BLaER1 treated with 17β-estradiol and CSF1 and Interleukin-3, amounts not matched to agents 10 nM and 100 nM (cell line): ENCODE measurements at regions not wholly inside any gene's neighbourhood (a gene's known extent, or its start where the extent isn't known, plus 50 kb on each side); places are given as distances from the start of the nearest gene placed in this dataset.
"Not testable (repeated sequence)": the region's sequence is repeated elsewhere in the genome, so short reads cannot be mapped to it uniquely, and the experiment has no call there.

Source experiments
- H3K27ac ChIP-seq, 11 experiments: shearing (Covaris generic); formaldehyde crosslinking; 2 replicates each; pipeline ENCODE4 v1.8.1; 2022
- H3K27me3 ChIP-seq, 11 experiments: shearing (Covaris generic); formaldehyde crosslinking; 2 replicates each; pipeline ENCODE4 v1.8.1; 2022
- H3K36me3 ChIP-seq, 11 experiments: shearing (Covaris generic); formaldehyde crosslinking; 2 replicates each; pipeline ENCODE4 v1.8.1; 2022
- H3K4me1 ChIP-seq, 10 experiments: shearing (Covaris generic); formaldehyde crosslinking; 2 replicates each; pipeline ENCODE4 v1.8.1; 2022
- H3K4me2 ChIP-seq, 11 experiments: shearing (Covaris generic); formaldehyde crosslinking; 2 replicates each; pipeline ENCODE4 v1.8.1; 2022
- H3K4me3 ChIP-seq, 10 experiments: shearing (Covaris generic); formaldehyde crosslinking; 2 replicates each; pipeline ENCODE4 v1.8.1; 2022
- H3K9ac ChIP-seq, 11 experiments: shearing (Covaris generic); formaldehyde crosslinking; 2 replicates each; pipeline ENCODE4 v1.8.1; 2022
- H3K9me3 ChIP-seq, 11 experiments: shearing (Covaris generic); formaldehyde crosslinking; replicated peaks in 1 of 11; 2 replicates each; pipeline ENCODE4 v1.8.1; 2022
- H4K20me1 ChIP-seq, 11 experiments: shearing (Covaris generic); formaldehyde crosslinking; 2 replicates each; pipeline ENCODE4 v1.8.1; 2022
- Cebpa-rat ChIP-seq, 11 experiments: shearing (Covaris generic); IDR thresholded peaks; 2 replicates each; pipeline ENCODE4 v1.8.1; 2022

DNA sequence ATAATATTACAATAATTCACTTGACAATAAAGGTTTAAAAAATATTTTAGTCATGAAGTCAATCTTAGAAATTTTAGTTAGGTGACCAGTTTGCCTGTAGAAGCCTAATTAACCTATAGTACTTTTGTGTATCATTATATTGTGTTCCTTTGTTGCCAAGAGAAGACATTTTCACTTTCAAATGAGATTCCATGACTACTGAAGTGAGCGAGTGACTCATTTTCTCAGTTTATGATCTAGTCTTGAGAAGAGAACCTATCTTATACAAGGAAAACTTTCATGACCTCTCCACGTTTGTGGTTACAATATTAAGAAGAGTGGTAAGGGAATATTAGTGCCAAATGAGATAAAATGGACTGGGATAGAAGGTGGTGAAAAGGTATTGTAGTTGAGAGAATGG is 423.9 kb upstream of the CHORDC1 start:
- no peaks in the 10 kb centered on the region for H3K9me3 ChIP-seq
- H3K27ac ChIP-seq = no peak overlapping the region
- H3K9ac ChIP-seq = no peak overlapping the region
- H3K36me3 ChIP-seq = no peaks in the 10 kb centered on the region
- H4K20me1 ChIP-seq = no peaks in the 10 kb centered on the region
- H3K27me3 ChIP-seq = no peaks in the 10 kb centered on the region
- no peak for TF ChIP-seq Cebpa-rat (IDR thresholded peaks at IDR 0.05)
- H3K4me2 ChIP-seq = no peak overlapping the region
- H3K4me3 ChIP-seq = no peak overlapping the region
- no peaks in the 10 kb centered on the region for H3K4me1 ChIP-seq

DNA sequence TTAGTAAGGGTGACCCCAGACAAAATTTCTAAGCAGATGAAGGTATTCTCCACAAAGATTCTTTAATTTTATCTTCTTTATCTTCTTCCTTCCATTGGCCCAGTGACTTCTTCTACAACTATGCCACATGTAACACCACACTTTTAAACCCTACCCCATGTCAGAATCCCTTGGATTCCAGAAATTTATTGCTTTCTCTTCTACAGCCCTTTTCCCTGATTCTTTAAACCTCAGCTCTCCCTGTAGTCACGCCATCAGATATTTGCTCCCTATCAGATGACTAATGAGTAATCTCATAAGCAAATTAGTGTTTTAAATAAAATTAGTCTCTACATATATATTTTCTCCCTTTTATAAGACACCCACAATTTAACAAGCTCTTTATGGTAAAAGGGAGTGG is 423.4 kb upstream of the CHORDC1 start:
- Histone ChIP-seq H4K20me1 (no peaks in the 10 kb centered on the region), H3K36me3 (no peaks in the 10 kb centered on the region), H3K27ac (no peak overlapping the region), H3K9me3 (no peaks in the 10 kb centered on the region), H3K27me3 (no peaks in the 10 kb centered on the region), H3K4me2 (no peak overlapping the region), H3K4me3 (no peak overlapping the region), H3K4me1 (no peaks in the 10 kb centered on the region), H3K9ac (no peak overlapping the region)
- TF ChIP-seq Cebpa-rat (IDR thresholded peaks at IDR 0.05) = no peak

DNA sequence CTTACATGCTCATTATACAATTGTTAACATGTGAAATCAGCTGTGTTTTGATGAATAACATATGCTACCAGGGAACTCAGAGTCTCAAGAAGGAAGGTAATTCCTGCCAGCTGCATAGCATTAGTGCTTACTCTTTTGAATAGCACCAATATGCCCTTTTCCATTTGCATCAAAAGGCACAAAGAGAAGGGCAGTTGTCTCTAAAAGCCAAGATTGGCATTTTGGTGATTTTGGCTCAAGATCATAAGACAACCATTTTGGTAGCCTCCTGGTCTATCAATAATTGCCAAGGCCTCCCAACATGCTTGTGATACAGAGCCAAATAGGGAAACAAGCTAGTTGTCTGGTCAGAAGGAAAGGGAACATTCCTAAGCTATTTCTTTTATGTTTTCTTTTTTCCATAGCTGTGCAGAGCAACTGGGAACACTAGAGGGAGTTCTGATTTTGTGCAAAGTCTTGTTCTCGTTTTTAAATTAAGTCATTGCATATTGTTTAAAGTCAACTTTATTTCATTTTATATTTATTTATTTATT is 416.7 kb upstream of the CHORDC1 start:
- Histone ChIP-seq H3K9ac (no peak overlapping the region), H3K4me3 (no peak overlapping the region), H3K4me2 (no peak overlapping the region), H3K9me3 (no peaks in the 10 kb centered on the region), H4K20me1 (no peaks in the 10 kb centered on the region), H3K27ac (no peak overlapping the region), H3K27me3 (no peaks in the 10 kb centered on the region), H3K36me3 (no peaks in the 10 kb centered on the region), H3K4me1 (no peaks in the 10 kb centered on the region)
- no peak for TF ChIP-seq Cebpa-rat (IDR thresholded peaks at IDR 0.05)

GRCh38 chr11:90635886-90636285 is 413.0 kb upstream of the CHORDC1 start:
- Histone ChIP-seq H3K4me1 (no peaks in the 10 kb centered on the region), H3K4me3 (no peak overlapping the region)

DNA sequence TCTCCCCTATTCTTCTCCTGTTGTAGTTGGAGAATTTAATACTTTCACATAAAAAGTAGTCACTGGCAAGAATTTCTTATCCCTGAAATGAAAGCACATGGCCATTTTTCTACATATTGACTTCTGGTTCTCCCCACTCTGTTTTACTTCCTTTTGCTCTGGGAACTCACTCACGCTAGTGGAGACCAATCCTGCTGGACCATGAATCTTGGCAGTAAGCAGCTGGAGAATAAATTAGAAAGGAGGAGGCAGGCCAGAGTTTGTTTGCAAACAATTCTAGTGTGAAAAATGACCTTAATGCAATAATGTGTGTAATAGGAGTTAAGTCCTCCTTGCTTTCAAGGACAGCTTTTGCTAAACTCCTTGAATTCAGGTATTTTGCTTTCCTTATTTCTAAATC is 412.3 kb upstream of the CHORDC1 start:
- no peaks in the 10 kb centered on the region for H3K36me3 ChIP-seq
- H3K9ac ChIP-seq = no peak overlapping the region
- no peaks in the 10 kb centered on the region for H4K20me1 ChIP-seq
- no peaks in the 10 kb centered on the region for H3K27me3 ChIP-seq
- no peak overlapping the region for H3K27ac ChIP-seq
- TF ChIP-seq Cebpa-rat (IDR thresholded peaks at IDR 0.05) = no peak
- no peaks in the 10 kb centered on the region for H3K4me1 ChIP-seq
- no peak overlapping the region for H3K4me2 ChIP-seq
- H3K4me3 ChIP-seq = no peak overlapping the region
- no peaks in the 10 kb centered on the region for H3K9me3 ChIP-seq

More at GRCh38 chr11:90635886-90636285, 413.0 kb upstream of the CHORDC1 start:
- no peak overlapping the region for H3K27ac ChIP-seq
- H3K36me3 ChIP-seq = no peaks in the 10 kb centered on the region
- no peaks in the 10 kb centered on the region for H3K27me3 ChIP-seq
- H3K9ac ChIP-seq = no peak overlapping the region
- no peak overlapping the region for H3K4me2 ChIP-seq
- H3K9me3 ChIP-seq = no peaks in the 10 kb centered on the region
- no peak for TF ChIP-seq Cebpa-rat (IDR thresholded peaks at IDR 0.05)
- H4K20me1 ChIP-seq = no peaks in the 10 kb centered on the region

DNA sequence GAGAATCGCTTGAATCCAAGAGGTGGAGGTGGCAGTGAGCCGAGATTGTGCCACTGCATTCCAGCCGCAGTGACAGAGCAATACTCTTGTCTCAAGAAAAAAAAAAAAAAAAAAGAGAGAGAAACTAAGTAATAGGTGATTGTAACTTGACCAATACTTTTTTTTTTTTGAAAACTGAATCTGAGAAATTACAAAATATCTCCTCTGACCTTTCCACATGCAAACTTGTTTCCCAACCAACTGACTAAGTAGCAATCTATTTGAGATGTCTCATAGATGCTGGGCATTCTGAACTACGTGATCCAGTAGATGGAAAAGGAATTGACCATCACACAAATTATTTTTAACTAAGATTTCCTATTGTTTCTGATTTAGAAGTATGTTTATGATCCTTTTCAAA is 407.3 kb upstream of the CHORDC1 start:
- Histone ChIP-seq H3K4me1 (no peaks in the 10 kb centered on the region), H3K27ac (no peak overlapping the region)
- TF ChIP-seq Cebpa-rat (IDR thresholded peaks at IDR 0.05) = no peak

GRCh38 chr11:90629229-90629806 is 406.5 kb upstream of the CHORDC1 start:
- Histone ChIP-seq H3K4me3 (no peak overlapping the region), H3K9ac (no peak overlapping the region), H3K9me3 (no peaks in the 10 kb centered on the region), H3K27ac (no peak overlapping the region), H3K4me2 (no peak overlapping the region), H3K36me3 (no peaks in the 10 kb centered on the region), H3K27me3 (no peaks in the 10 kb centered on the region), H4K20me1 (no peaks in the 10 kb centered on the region), H3K4me1 (no peaks in the 10 kb centered on the region)
- TF ChIP-seq Cebpa-rat (IDR thresholded peaks at IDR 0.05) = no peak

More for the DNA sequence above, 407.3 kb upstream of the CHORDC1 start:
- H3K4me2 ChIP-seq = no peak overlapping the region
- H3K27me3 ChIP-seq = no peaks in the 10 kb centered on the region
- no peaks in the 10 kb centered on the region for H3K36me3 ChIP-seq
- H4K20me1 ChIP-seq = no peaks in the 10 kb centered on the region
- no peak overlapping the region for H3K4me3 ChIP-seq
- H3K9me3 ChIP-seq = no peaks in the 10 kb centered on the region
- H3K9ac ChIP-seq = no peak overlapping the region

GRCh38 chr11:90614318-90614717 is 391.5 kb upstream of the CHORDC1 start:
- Histone ChIP-seq H3K9me3 (no peaks in the 10 kb centered on the region), H3K4me3 (no peak overlapping the region), H3K27me3 (no peaks in the 10 kb centered on the region), H3K9ac (no peak overlapping the region), H3K27ac (no peak overlapping the region), H3K4me1 (no peaks in the 10 kb centered on the region), H3K4me2 (no peak overlapping the region), H3K36me3 (no peaks in the 10 kb centered on the region), H4K20me1 (no peaks in the 10 kb centered on the region)
- no peak for TF ChIP-seq Cebpa-rat (IDR thresholded peaks at IDR 0.05)

DNA sequence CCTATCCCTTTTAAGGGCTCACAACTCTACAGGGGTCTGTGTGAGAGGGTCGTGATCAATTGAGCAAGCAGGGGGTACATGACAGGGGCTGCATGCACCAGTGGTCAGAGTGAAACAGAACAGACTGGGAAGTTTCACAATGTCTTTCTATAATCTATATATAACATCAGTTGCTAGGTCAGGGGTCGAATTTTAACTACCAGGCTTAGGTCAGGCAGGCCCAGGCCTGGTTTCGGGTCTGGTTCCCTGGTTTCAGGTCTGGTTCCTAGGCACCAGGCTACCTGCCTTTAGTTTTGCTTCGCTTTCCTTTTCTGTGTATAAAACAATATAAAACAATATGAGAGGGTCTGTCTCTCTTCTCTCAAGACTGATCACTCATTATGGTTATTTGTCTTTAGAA is 390.2 kb upstream of the CHORDC1 start:
- H3K4me1 ChIP-seq, H3K9me3 ChIP-seq, H3K4me2 ChIP-seq, H3K27ac ChIP-seq, H3K9ac ChIP-seq, H3K27me3 ChIP-seq, H3K36me3 ChIP-seq, H3K4me3 ChIP-seq, H4K20me1 ChIP-seq: not testable (repeated sequence)

DNA sequence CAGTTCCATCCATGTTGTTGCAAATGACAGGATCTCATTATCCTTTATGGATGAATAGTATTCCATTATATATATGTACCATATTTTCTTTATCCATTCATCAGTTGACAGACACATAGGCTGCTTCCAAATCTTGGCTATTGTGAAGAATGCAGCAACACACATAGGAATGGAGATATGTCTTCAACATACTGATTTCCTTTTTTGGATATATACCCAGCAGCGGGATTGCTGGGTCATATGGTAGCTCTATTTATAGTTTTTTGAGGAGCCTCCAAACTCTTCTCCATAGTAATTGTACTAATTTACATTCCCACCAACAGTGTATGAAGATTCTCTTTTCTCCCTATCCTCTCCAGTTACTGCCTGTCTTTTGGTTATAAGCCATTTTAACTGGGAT is 383.9 kb upstream of the CHORDC1 start:
- H3K9ac ChIP-seq = no peak overlapping the region
- no peaks in the 10 kb centered on the region for H3K27me3 ChIP-seq
- no peaks in the 10 kb centered on the region for H3K4me1 ChIP-seq
- H3K4me2 ChIP-seq = no peak overlapping the region
- H3K4me3 ChIP-seq = no peak overlapping the region
- no peak for TF ChIP-seq Cebpa-rat (IDR thresholded peaks at IDR 0.05)
- no peaks in the 10 kb centered on the region for H4K20me1 ChIP-seq
- no peaks in the 10 kb centered on the region for H3K36me3 ChIP-seq
- 0 out of 22 replicates have a peak, but pooled peaks cover 0 to 5% (median 0%) of the 10 kb centered on the region in 11 experiments for H3K9me3 ChIP-seq
- no peak overlapping the region for H3K27ac ChIP-seq
